ENCODE measurements at regions not wholly inside any gene's neighbourhood (a gene's known extent, or its start where the extent isn't known, plus 50 kb on each side); places are given as distances from the start of the nearest gene placed in this dataset.

- TF ChIP-seq POLR2A (IDR thresholded peaks at IDR 0.05; ENCODE audit: low read depth) (no peak), CTCF (IDR thresholded peaks at IDR 0.05) (no peak), POLR2AphosphoS5 (IDR thresholded peaks at IDR 0.05) (no peak), EP300 (IDR thresholded peaks at IDR 0.05) (no peak)
These were observed 109.1 kb upstream of the NCK2 start for GRCh38 chr2:105635564-105635963.

Data from esophagus muscularis mucosa (tissue), 4 donors.